Prostate gland (tissue), 2 donors: ENCODE measurements at regions not wholly inside any gene's neighbourhood (a gene's known extent, or its start where the extent isn't known, plus 50 kb on each side); places are given as distances from the start of the nearest gene placed in this dataset.

Experiments used
- DNase-seq: peaks from one replicate; pipeline ENCODE4 v3.0.0-alpha.2; 2019; ENCODE audit warnings: low spot score
- H3K27ac ChIP-seq, 2 donors: fragments of 200-600 bp; sonication (generic); 2 replicates each; pipeline ENCODE4 v1.5.1; 2017 to 2019
- H3K27me3 ChIP-seq: fragments of 200-600 bp; sonication (generic); replicated peaks from 2 replicates; pipeline ENCODE4 v1.5.1; 2019; ENCODE audit not compliant: insufficient read depth
- H3K36me3 ChIP-seq, 2 donors: fragments of 200-600 bp; sonication (generic); 1 replicate in 1 of 2; 2 replicates in 1 of 2; pipeline versions ENCODE4 v1.5.1 to v1.8.1; 2017 to 2019
- H3K4me1 ChIP-seq: fragments of 200-600 bp; sonication (generic); replicated peaks from 2 replicates; pipeline ENCODE4 v1.5.1; 2019
- H3K4me3 ChIP-seq, 2 donors: fragments of 200-600 bp; sonication (generic); 2 replicates each; pipeline ENCODE4 v1.5.1; 2017 to 2019
- H3K9me3 ChIP-seq: fragments of 200-600 bp; sonication (generic); 2 replicates; pipeline ENCODE4 v1.5.1; 2017
- CTCF ChIP-seq, 4 experiments: fragments of 200-600 bp in 2 of 4; fragments of 450-650 bp in 2 of 4; sonication (generic) in 2 of 4; IDR thresholded peaks; 1 replicate in 3 of 4; 2 replicates in 1 of 4; pipeline ENCODE4 v1.5.1; 2016 to 2019; ENCODE audit warnings: antibody characterized with exemption in 4 of 4, mild to moderate bottlenecking in 2 of 4, moderate library complexity in 2 of 4
- POLR2A ChIP-seq: fragments of 450-650 bp; IDR thresholded peaks from one replicate; pipeline ENCODE4 v1.6.1; 2016; ENCODE audit warnings: antibody characterized with exemption, mild to moderate bottlenecking
- POLR2AphosphoS5 ChIP-seq: sonication (generic); formaldehyde crosslinking; IDR thresholded peaks from one replicate; pipeline ENCODE4 v1.6.1; 2017; ENCODE audit warnings: antibody characterized with exemption
- WGBS: methylation state at CpG from one replicate; pipeline ENCODE4 v1.1.5; 2018; 5-methylcytosine and 5-hydroxymethylcytosine counted together
- intact Hi-C: fragments of 100-400 bp; cut with DNase I; formaldehyde crosslinking; loops from one replicate; pipeline ENCODE4 v1.14.2; 2022

- TF ChIP-seq POLR2AphosphoS5 (no peak), CTCF (IDR thresholded peaks at IDR 0.05) (no peak), POLR2A (no peak)
- Histone ChIP-seq H3K9me3 (no peaks in the 10 kb centered on the region), H3K27me3 (no peaks in the 10 kb centered on the region), H3K27ac (no peak overlapping the region), H3K4me3 (no peak overlapping the region), H3K36me3 (no peaks in the 10 kb centered on the region), H3K4me1 (no peaks in the 10 kb centered on the region)
- intact Hi-C loops, result no loop called here
- DNase-seq, result no peak
Measured at GRCh38 chr14:41403360-41403759, 203.3 kb upstream of the LRFN5 start.

DNA sequence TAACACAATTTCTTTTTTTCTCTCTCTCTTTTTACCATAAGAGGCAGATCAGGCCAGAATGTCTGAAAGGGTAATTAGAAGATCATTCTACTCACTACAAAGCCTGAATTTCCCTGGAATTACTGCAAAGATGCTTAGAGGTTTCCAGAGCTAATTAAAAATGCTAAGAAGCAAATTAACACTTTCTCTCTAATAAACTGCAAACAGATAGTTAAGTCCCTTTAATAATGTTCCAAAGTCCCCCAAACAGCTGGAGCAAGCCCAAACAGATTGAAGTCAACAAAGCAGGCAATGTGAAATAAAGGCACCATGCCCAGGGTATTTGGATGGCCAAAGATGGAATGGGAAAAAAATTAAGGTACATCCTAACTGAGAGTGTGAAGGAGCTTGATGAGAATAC lies 208.8 kb upstream of the LRFN5 start:
- Histone ChIP-seq H3K4me3 (no peak overlapping the region), H3K36me3 (no peaks in the 10 kb centered on the region), H3K27me3 (no peaks in the 10 kb centered on the region), H3K9me3 (no peaks in the 10 kb centered on the region), H3K4me1 (no peaks in the 10 kb centered on the region), H3K27ac (no peak overlapping the region)
- no peak for TF ChIP-seq POLR2A
- no peak for TF ChIP-seq CTCF (IDR thresholded peaks at IDR 0.05)
- no peak for TF ChIP-seq POLR2AphosphoS5
- intact Hi-C loops, result no loop called here
- DNase-seq, result no peak

GRCh38 chr14:41393512-41393911 lies 213.2 kb upstream of the LRFN5 start:
- intact Hi-C loops, result no loop called here
- Histone ChIP-seq H3K4me1 (no peaks in the 10 kb centered on the region), H3K36me3 (no peaks in the 10 kb centered on the region), H3K9me3 (no peaks in the 10 kb centered on the region), H3K27ac (no peak overlapping the region), H3K27me3 (no peaks in the 10 kb centered on the region), H3K4me3 (no peak overlapping the region)
- 81% methylated on average over 6 of the region's 6 CpGs for WGBS
- no peak for DNase-seq
- TF ChIP-seq POLR2A, result no peak
- no peak for TF ChIP-seq POLR2AphosphoS5
- TF ChIP-seq CTCF (IDR thresholded peaks at IDR 0.05), result no peak

DNA sequence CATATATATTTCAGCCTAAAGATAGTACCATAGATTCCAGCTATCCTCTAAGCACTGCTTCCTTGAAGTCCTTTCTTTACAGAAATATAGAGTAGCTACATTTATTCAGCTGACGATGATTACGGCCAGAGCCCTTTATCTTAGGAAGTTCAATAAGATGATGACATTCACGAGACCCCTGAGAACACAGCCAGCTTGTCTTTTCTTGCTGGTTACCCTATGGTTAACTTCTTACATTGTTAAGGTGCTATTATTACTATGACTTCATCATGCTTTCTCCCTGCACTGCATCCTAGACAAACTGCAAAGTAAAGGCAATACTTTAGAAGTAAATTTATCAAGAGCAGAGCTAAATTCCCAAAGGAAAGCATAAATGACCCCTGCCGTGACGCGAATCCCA lies 214.4 kb upstream of the LRFN5 start:
- WGBS, result 67% methylated on average over 6 of the region's 6 CpGs
- H3K4me1 ChIP-seq, result no peaks in the 10 kb centered on the region
- no peaks in the 10 kb centered on the region for H3K36me3 ChIP-seq
- no peaks in the 10 kb centered on the region for H3K9me3 ChIP-seq
- no peak overlapping the region for H3K4me3 ChIP-seq
- no peaks in the 10 kb centered on the region for H3K27me3 ChIP-seq
- intact Hi-C loops, result no loop called here
- H3K27ac ChIP-seq, result no peak overlapping the region
- no peak for TF ChIP-seq POLR2AphosphoS5
- TF ChIP-seq CTCF (IDR thresholded peaks at IDR 0.05), result no peak
- no peak for TF ChIP-seq POLR2A
- no peak for DNase-seq

GRCh38 chr14:41389355-41389754 lies 217.3 kb upstream of the LRFN5 start:
- TF ChIP-seq POLR2A (no peak), POLR2AphosphoS5 (no peak), CTCF (IDR thresholded peaks at IDR 0.05) (no peak)
- H3K4me3 ChIP-seq, result no peak overlapping the region
- H3K36me3 ChIP-seq, result no peaks in the 10 kb centered on the region
- no peaks in the 10 kb centered on the region for H3K27me3 ChIP-seq
- H3K9me3 ChIP-seq, result no peaks in the 10 kb centered on the region
- H3K27ac ChIP-seq, result no peak overlapping the region
- WGBS, result 91% methylated on average over 1 of the region's 1 CpG
- H3K4me1 ChIP-seq, result no peaks in the 10 kb centered on the region
- intact Hi-C loops, result no loop called here
- DNase-seq, result no peak
